Fibroblast of mammary gland (primary cell): ENCODE measurements at regions not wholly inside any gene's neighbourhood (a gene's known extent, or its start where the extent isn't known, plus 50 kb on each side); places are given as distances from the start of the nearest gene placed in this dataset.

Experiments
- DNase-seq: peaks from one replicate; pipeline ENCODE4 v3.0.0-alpha.2; 2010; ENCODE audit warnings: low read depth
- H3K4me3 ChIP-seq: 2 replicates; pipeline ENCODE4 v1.5.1; 2011; ENCODE audit warnings: low read depth, mild to moderate bottlenecking, low read length, moderate library complexity; ENCODE audit not compliant: control insufficient read depth
- TF ChIP-seq, protein P1 (sequence below): conservative IDR thresholded peaks from 2 replicates; pipeline ENCODE4 v1.5.1; 2011; ENCODE audit warnings: low read depth, low read length, inconsistent platforms; ENCODE audit not compliant: control insufficient read depth, insufficient read depth

- H3K4me3 ChIP-seq, result no peak overlapping the region
- TF ChIP-seq, protein P1, sequence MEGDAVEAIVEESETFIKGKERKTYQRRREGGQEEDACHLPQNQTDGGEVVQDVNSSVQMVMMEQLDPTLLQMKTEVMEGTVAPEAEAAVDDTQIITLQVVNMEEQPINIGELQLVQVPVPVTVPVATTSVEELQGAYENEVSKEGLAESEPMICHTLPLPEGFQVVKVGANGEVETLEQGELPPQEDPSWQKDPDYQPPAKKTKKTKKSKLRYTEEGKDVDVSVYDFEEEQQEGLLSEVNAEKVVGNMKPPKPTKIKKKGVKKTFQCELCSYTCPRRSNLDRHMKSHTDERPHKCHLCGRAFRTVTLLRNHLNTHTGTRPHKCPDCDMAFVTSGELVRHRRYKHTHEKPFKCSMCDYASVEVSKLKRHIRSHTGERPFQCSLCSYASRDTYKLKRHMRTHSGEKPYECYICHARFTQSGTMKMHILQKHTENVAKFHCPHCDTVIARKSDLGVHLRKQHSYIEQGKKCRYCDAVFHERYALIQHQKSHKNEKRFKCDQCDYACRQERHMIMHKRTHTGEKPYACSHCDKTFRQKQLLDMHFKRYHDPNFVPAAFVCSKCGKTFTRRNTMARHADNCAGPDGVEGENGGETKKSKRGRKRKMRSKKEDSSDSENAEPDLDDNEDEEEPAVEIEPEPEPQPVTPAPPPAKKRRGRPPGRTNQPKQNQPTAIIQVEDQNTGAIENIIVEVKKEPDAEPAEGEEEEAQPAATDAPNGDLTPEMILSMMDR, result no peak
- DNase-seq, result no peak
Measured at GRCh38 chr14:23863836-23864235, 89.7 kb upstream of the DHRS4 start.

DNA sequence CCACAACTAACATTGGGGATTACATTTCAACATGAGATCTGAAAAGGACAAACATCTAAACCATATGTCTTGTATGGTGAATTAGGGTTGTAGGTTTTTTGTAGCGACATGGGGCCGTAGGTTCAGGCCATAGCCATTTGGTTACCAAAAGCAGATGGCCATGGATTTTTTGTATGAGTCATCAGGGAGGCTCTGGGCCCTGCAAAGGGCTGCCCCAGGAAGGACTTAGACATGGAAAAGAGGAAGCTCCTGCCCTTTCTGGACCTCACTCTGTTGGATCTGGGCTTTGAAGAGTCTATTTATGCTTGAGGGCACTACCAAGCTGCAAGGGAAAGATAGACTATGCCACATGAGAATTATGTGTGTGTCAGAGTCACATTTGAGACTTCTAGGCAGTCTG lies 89.3 kb upstream of the DHRS4 start:
- no peak overlapping the region for H3K4me3 ChIP-seq
- no peak for DNase-seq
- TF ChIP-seq, protein P1, result no peak

DNA sequence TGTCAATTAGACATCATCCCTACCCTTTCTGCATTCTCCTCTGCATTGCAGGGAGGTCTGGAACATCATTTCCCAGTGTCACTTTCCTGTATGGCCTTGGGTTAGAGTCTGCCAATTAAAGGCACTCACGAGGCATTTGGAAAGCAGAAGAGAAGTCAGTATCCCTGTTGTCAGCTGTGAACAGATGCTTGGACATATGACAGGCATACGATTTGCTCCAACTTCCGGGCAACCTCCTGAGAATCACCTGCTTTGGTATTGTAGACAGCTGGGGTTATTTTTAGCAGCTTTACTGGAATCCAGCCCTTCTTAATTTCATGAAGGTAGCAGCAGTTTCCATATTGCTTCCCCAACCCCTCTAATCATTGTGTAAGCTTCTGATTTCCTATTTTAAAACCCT lies 88.7 kb upstream of the DHRS4 start:
- DNase-seq, result no peak

GRCh38 chr14:23865502-23865901 lies 88.1 kb upstream of the DHRS4 start:
- TF ChIP-seq, protein P1, result no peak

More for the DNA sequence above, 88.7 kb upstream of the DHRS4 start:
- TF ChIP-seq, protein P1, result no peak
- H3K4me3 ChIP-seq, result no peak overlapping the region

GRCh38 chr14:23866269-23866668 lies 87.3 kb upstream of the DHRS4 start:
- TF ChIP-seq, protein P1, result no peak
- no peak overlapping the region for H3K4me3 ChIP-seq
- no peak for DNase-seq

More at GRCh38 chr14:23865502-23865901, 88.1 kb upstream of the DHRS4 start:
- DNase-seq, result no peak
- no peak overlapping the region for H3K4me3 ChIP-seq

- DNase-seq, result no peak
- TF ChIP-seq, protein P1, result no peak
Measured at GRCh38 chr14:23869078-23869719, 84.4 kb upstream of the DHRS4 start.

More at GRCh38 chr14:23869078-23869719, 84.4 kb upstream of the DHRS4 start:
- H3K4me3 ChIP-seq, result no peak overlapping the region
